HuH-7.5 (cell line): ENCODE measurements at regions not wholly inside any gene's neighbourhood (a gene's known extent, or its start where the extent isn't known, plus 50 kb on each side); places are given as distances from the start of the nearest gene placed in this dataset.
"Not testable (repeated sequence)": the region's sequence is repeated elsewhere in the genome, so short reads cannot be mapped to it uniquely, and the experiment has no call there.

ENCODE experiments used
- DNase-seq: peaks from one replicate; pipeline ENCODE4 v3.0.0; 2011; ENCODE audit warnings: low spot score

DNA sequence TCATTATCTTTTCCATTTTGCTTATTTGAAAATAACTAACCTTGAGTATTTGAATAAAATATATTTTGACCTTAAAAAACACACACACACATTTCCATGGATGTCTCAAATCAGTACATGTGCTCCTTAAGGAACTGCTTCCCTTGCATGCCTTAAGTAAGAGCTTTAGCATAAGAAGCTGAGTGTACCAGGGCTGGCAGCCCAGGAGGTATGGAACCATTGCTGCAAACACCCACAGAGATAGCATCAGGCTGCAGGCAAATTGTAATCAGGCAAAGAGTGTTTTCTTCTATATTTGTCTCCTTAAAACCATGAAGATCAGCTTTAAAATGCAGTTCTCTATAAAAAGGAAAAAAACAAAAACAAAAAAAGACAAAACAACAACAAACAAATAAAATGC lies 160.6 kb downstream of the PLK2 start:
- no peak for DNase-seq

DNA sequence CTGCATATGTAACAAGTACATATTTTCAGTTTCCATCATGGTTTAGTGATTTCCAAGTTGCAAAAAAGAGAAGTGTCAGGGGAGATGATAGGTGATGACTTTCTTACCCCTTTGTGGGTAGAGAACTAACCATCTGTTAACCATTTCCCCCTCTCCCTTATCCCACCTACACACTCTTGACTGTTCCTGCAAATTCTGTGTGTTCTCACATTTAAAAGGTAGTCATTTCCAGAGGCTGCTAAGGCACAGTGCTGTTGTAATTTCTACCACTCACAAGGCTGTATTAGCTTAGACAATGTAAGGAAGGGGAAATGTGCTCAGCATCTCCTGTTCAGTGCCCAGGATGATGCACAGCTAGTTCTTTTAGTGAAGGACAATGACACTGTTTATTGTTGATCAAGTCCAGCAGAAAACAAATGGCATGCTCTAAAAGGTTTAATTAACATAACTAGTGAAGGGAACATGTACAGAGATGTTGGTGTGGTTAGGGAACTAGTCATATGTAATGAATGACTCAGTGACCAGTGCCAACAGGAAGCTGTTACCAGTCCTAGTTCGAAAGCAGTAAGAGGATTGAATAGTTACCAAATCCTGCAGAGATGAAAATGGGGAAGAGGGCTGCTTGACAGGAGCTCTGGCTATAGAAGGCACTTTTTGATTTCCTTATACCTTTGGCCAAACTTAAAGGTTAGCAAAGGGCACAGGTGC lies 165.1 kb downstream of the PLK2 start:
- no peak for DNase-seq

DNA sequence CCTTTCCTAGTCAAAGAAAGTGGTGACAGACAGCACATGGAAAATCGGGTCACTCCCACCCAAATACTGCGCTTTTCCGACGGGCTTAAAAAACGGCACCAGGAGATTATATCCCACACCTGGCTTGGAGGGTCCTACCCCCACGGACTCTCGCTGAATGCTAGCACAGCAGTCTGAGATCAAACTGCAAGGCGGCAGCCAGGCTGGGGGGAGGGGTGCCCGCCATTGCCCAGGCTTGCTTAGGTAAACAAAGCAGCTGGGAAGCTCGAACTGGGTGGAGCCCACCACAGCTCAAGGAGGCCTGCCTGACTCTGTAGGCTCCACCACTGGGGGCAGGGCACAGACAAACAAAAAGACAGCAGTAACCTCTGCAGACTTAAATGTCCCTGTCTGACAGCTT lies 171.6 kb downstream of the PLK2 start:
- DNase-seq, result not testable (repeated sequence)

DNA sequence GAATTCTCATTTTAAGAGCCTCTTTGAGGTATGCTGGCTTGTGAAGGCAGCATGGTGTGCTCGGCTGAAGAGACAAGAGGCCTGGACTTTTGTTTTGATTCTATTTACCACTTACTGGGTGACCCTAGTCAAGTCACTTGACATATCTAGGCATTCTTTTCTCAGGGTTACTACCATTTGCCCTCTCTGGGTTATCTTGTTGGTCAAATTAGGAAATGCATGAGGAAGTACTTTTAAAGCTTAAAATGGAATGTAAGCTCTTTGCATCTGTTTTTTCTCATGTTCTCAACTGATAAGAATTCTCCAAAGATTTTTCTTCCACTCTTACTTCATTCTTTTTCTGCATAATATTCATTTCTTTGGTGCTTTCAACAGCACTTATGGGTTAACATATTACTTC lies 173.1 kb downstream of the PLK2 start:
- no peak for DNase-seq

DNA sequence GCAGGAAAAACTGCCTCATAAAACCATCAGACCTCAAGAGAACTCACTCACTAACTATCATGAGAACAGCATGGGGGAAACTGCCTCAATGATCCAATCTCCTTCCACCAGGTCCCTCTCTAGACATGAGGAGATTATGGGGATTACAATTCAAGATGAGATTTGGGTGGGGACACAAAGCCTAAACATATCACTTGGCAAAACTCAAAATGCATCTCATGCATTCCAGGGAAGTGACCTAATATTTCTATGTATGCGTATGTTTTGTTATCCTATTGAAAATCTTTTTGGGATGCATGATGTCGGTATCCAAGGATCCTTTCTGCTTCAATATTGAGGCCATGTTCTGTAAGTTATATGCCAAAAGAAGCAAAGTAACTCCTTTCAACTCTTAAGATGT lies 174.0 kb downstream of the PLK2 start:
- no peak for DNase-seq

DNA sequence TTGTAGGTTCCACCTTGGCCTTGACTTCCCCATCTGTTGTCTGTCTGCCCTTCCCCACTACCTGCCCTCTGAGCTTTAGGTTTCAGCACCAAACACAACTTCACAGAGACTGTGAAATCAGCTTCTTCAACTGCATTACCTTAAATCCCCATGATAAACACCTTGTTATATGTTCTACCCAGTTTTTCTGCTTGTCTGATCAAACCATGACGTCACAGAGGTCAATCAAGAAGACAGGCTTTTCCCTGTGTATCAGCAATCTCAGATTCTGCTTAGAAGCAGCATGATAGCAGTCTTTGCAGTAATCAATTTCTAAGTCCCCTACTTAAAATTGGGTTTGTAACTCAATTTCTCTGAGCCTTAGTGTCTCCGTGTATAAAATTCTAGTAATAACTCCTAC lies 175.0 kb downstream of the PLK2 start:
- DNase-seq, result no peak

DNA sequence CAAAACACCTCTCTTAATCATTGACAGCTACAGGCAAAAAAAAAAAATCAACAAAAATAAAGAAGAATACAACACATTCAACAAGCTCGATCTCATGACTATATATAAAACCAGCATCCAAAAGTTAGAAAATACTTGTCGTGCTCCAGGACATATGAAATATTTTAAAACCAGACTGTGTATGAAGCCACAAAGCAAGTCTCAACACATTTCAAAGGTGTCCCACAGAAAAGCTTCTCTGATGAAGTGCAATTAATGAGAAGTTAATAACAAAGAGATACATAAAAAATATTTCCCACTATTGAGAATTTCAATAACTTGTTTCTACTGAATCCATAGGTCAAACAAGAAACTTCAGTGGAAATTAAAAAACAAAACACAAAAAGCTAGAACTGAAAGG lies 178.7 kb downstream of the PLK2 start:
- no peak for DNase-seq

DNA sequence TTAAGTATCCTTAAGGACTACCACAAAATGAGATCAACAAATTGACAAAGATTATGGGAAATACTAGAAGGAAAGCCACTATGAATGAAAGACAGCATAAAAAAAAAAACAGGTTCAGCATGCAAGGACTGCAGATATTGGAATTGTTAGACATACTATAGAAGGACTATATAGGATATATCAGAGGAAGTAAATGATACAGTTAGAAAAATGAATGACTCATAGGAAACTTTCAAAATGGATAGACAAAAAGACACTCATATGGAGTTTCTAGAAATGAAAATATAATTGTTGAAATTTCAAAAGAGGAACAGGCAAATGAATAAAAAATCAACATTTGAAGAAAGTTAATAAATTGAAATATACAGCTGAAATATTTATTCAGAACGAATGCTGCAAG lies 180.6 kb downstream of the PLK2 start:
- no peak for DNase-seq

DNA sequence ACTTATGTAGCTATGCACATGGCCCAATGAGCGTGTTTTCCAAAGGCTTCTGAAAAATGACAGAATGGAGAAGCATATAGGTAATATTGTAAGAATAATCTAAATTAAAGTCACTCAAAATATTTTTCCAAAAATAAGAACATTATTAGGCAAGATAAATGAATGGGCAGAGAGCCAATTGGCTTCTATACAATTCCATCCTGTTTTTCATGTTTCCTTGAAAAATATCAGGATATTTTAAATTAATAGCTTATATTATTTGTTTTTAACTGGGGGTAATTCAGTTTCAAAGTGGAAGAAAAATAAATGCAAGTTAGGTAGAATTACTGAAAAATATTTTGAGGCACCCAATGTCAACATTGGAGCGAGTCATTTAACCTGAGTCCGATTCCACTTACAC lies 183.5 kb downstream of the PLK2 start:
- no peak for DNase-seq

DNA sequence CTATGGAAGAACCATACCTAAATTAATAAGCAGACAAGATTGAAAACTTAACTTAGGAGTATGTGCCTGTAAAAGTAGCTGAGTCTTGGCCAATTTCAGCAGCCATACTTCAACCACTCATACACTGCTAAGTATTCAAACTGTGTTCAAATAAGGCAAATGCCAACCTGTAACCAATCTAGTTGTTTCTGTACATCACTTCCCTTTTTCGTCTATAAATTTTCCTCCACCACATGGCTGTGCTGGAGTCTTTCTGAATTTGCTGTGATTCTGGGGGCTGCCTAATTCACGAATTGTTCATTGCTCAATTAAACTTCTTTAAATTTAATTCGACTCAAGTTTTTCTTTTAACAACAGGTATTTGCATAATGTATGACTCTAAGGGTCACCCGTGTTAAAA lies 184.4 kb downstream of the PLK2 start:
- no peak for DNase-seq

DNA sequence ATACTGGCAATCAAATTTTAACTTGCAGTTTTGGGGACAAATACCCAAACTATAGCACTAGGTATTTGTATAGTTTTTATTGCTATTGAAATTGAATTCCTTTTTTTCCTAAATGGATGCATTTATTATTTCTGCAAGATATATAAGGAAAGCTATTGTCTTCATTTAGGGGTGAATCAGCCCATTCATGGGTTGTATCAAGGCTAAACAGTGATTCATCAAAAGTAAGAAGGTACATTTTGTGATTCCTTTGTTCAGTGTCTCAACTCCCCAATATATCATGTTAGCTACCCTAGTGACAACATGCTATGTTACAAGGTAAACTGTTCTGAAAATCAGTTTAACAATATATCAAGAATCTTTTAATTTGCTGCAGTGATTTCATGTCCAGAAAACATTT lies 185.7 kb downstream of the PLK2 start:
- DNase-seq, result no peak

DNA sequence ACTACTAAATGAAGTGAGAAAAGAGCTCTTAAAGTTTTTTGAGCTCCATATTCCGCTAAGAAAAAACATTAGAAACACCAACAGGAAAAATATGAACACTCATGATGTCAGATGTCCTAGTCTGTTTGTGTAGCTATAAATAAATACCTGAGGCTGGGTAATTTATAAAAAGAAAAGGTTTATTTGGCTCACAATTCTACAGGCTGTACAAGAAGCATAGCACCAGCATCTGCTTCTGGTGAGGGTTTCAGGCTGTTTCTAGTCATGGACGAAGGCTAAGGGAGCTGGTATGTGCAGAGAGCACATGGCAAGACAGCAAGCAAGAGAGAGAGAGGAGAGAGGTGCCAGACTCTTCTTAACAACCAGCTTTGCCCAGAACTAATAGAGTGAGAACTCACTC lies 186.2 kb downstream of the PLK2 start:
- DNase-seq, result no peak

DNA sequence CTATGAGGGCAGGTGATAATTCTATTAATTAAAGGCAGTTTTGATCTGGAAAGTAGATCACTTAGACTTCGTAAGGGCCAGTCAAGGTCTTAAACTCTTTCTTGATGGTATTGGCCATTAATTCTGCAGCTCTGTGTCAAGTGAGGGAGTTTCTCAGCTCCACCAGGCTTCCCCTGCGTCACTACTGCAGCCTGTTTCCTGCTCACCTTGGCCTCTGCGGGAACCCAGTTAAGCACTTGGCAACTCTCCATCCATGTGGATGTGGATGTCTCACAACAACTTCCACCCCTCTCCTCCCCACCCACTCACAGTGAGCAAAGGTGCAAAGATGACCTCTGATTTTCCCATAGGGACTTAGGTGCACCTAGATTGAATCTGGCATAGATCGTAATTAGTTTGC lies 191.6 kb downstream of the PLK2 start:
- no peak for DNase-seq

DNA sequence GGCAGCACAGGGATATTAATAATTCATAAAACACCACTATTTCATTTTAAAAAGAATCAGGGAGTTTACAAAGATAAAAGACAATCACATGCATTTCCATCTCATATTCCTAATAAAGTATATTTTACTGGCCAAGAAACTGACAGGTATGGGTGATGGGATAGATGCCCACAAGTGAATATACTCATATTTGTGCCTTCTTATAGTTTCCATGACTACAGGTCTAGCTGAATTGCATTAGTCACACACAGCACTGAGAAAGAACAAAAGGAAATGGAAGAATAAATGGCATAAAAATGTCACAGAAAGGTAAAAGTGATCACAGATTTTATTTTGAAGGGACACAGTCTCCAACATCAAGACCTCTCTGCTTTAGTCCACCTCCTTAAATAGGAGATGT lies 193.5 kb downstream of the PLK2 start:
- no peak for DNase-seq

DNA sequence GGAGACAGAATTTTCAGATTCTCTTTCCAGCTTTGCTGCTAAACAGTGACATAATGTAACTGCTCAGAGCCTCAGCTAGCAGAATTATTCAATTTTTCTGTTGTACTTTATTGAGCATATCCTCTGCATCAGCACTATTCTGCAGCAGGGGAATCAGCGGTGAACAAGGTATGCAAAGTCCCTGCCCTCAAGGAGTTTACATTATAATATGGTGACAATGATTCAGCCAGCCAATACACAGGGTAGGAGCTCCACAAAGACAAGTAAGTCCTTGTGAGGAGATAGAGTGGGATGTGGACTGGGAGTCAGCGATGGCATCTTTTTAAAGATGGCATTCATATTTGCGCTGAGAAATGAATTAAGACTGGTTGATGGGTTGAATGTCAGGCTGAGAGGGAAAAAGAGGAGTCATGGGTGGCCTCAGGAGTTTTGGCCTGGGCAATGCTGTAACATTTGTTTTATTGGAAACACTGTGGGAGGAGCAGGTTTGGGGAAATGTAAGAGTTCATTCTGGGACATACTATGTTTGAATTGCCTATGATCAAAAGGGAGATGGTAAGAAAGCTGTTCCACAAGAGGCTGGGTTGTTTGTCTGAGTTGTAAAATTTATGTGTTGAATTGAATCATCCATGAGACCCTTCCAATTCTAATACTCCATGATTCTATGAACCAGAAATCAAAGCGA lies 194.5 kb downstream of the PLK2 start:
- DNase-seq, result no peak

DNA sequence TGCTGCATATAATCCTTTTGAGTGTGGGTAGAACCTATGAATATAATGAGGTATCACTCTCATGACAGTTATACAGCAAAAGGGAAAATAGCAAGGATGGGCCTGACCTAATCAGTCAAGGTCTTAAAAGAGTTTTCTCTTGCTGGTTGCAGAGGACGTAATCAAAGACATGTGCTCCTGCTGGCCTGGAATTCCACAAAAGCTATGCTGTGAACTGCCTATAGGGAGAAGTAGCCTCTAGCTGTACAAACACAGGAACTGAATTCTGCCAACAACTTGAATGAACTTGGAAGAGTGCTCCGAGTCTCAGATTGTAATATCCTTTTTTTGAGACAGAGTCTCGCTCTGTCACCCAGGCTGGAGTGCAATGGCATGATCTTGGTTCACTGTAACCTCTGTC lies 195.6 kb downstream of the PLK2 start:
- no peak for DNase-seq

DNA sequence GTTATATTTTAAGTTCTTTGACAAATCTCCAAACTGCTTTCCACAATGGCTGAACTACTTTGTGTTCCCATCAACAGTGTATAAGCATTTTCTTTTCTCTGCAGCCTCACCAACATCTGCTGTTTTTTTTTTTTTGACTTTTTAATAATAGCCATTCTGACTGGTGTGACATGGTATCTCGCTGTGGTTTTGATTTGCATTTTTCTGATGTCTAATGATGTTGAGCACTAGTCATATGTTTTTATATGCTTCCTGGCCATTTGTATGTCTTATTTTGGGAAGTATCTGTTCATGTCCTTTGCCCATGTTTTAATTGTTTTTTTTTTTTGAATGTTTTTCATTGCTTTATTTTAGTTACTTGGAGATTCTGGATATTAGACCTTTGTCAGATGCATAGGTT lies 196.6 kb downstream of the PLK2 start:
- no peak for DNase-seq

DNA sequence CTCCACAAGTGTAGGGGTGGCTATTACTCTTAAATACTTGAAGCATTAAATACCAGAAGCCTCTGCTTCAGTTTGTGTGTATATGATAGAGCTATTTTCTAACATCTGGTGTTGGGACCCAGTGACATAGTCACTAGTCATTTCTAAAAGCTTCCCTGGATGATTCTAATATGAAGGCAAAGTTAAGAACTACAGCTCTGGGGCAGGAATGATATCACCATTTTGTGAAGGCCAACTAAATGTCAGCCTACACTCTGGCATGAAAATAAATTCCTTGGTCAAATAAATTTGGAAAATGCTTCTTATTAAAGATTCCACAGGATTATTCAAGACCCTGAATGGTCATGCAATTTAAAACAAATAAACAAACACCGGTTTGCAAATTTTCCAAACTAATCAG lies 197.7 kb downstream of the PLK2 start:
- DNase-seq, result no peak

DNA sequence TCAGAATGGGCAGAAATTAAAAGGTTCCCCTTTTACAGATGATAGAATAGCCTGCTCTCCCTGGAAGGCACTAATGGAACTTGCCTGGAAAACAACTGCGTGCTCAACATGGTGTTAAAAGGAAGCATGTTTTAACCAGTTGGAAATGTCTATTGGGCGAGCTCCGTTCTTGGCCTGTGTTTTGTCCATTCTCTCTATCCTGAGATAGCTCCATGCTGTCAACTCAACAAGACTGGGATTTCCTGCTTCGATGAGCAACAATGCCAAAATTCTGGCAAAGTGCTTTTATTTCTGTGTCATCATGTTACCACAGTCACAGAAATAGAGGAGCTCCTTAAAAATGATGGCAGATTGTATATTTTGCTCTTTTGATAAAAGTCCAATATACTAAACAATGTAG lies 198.3 kb downstream of the PLK2 start:
- no peak for DNase-seq

DNA sequence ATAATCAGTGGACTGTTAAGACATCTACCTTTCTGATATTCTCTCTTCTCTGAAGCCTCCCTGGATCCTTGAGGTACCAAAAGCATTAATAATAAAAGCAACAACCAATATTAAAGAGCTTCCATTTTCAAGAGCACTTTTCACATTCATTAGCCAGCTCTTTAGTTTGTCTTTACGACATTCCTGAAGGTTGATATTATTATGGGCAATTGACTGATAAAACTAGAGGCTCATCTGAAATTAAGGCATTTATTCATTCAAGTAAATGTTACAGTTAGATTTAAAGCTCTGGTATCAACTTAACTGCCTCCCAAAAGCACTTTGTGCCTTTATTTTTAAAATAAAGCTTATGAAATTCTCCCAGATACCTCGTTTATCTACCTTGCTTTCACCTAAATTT lies 199.6 kb downstream of the PLK2 start:
- no peak for DNase-seq

DNA sequence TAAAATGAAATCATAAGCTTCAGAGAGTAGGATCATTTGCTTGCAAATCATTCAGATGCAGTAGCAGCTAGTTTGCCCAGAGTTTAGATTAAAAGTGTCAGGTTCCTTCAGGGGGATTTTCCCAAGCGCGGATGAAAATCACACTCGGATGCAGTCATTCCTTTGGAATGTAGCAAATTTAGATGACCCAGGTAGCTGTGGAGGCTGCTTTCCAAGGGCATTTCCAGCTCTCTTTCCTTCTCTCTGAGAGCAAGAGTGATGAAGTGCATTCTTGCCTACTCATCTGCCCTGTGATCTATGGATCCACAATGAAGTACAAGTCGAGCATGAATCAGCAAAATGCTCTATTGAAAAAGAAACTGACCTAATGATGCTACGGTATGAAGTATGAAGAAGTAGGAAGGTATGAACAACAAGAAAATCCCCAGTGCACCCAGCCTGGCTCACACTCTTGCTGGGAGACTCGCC lies 200.2 kb downstream of the PLK2 start:
- DNase-seq, result no peak

DNA sequence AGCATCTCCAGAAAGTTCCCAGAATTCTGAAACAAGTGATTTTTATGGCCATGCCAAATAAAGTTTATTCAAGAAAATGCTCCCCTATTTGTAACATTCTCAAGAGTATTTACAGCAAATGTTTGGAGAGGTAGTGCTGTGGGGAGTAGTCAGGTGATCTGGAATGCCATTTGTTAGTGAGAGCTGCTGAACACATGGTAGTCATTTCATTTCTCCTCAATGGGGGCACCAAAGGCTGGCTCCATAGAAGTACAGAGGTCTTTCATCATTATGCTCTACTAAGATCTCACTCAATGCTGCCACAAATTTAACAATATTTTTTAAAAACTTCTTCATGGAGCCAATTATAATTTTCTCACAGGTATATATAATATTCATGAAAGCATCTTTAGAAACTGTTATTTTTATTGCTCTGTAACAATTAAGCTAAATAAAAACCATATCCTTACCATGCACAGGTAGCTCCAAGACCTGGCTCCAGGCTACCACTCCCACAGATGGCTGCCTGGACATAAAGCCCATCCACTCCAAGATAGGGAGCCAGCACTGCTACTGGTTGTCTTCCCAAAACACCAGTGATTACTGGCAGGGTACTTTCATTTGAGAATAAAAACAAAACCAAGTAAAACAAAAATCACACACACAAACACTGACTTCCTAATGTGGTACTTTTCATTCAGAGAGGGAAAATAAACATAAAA lies 200.8 kb downstream of the PLK2 start:
- no peak for DNase-seq

DNA sequence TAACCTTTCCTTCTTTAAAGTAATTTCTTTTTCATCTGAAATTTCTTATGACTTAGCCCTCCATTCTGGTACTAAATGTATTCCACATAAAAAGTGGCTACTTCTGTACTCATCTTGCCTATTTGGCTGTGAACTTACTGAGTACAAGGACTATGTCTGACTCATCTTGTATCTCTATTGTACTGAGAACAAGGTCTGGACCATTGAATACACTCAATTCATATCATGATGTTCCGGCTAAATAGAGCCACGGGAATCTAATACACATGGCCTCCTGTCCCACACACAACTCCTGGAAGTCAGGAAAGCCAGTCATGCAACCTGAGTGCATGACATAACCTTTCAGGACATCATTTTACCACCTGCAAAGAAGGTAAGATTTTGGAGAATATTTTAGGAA lies 203.9 kb downstream of the PLK2 start:
- DNase-seq, result no peak
